ENCODE measurements at regions not wholly inside any gene's neighbourhood (a gene's known extent, or its start where the extent isn't known, plus 50 kb on each side); places are given as distances from the start of the nearest gene placed in this dataset.
A peak's percentile ranks its signal among the peaks of the same experiment; 100 is the strongest.
"Not testable (repeated sequence)": the region's sequence is repeated elsewhere in the genome, so short reads cannot be mapped to it uniquely, and the experiment has no call there.

- no peak for DNase-seq
Observed at GRCh38 chr21:17738176-17738953, 80.8 kb downstream of the C21orf91 start.

GRCh38 chr21:17736072-17736471 is 83.1 kb downstream of the C21orf91 start:
- no peak for DNase-seq

GRCh38 chr21:17733209-17733608 is 85.9 kb downstream of the C21orf91 start:
- DNase-seq = no peak

GRCh38 chr21:17732306-17732705 is 86.8 kb downstream of the C21orf91 start:
- DNase-seq = no peak

GRCh38 chr21:17731554-17731953 is 87.6 kb downstream of the C21orf91 start:
- no peak for DNase-seq

- DNase-seq = no peak
Observed at GRCh38 chr21:17730782-17731181, 88.4 kb downstream of the C21orf91 start.

- DNase-seq = no peak
Observed at GRCh38 chr21:17729455-17729854, 89.7 kb downstream of the C21orf91 start.

GRCh38 chr21:17727361-17727760 is 91.8 kb downstream of the C21orf91 start:
- no peak for DNase-seq

GRCh38 chr21:17726047-17726829 is 92.9 kb downstream of the C21orf91 start:
- peak; percentile 0 for DNase-seq

- peak; percentile 2 for DNase-seq
Observed at GRCh38 chr21:17725339-17725738, 93.8 kb downstream of the C21orf91 start.

GRCh38 chr21:17712887-17713286 is 100.2 kb upstream of the BTG3 start:
- no peak for DNase-seq

GRCh38 chr21:17711896-17712295 is 99.2 kb upstream of the BTG3 start:
- DNase-seq = no peak

- no peak for DNase-seq
Observed at GRCh38 chr21:17709266-17709611, 96.5 kb upstream of the BTG3 start.

GRCh38 chr21:17708522-17709265 is 96.0 kb upstream of the BTG3 start:
- no peak for DNase-seq

GRCh38 chr21:17699524-17700189 is 87.0 kb upstream of the BTG3 start:
- no peak for DNase-seq

- no peak for DNase-seq
Observed at GRCh38 chr21:17697473-17697872, 84.8 kb upstream of the BTG3 start.

- not testable (repeated sequence) for DNase-seq
Observed at GRCh38 chr21:17694416-17694815, 81.7 kb upstream of the BTG3 start.

GRCh38 chr21:17693801-17694200 is 81.1 kb upstream of the BTG3 start:
- DNase-seq = no peak

- DNase-seq = no peak
Observed at GRCh38 chr21:17690078-17690494, 77.4 kb upstream of the BTG3 start.

GRCh38 chr21:17688912-17689874 is 76.5 kb upstream of the BTG3 start:
- DNase-seq = no peak

GRCh38 chr21:17682924-17683323 is 70.2 kb upstream of the BTG3 start:
- DNase-seq = no peak

Data from NCI-H510A treated with DMSO at 0.1 percent for 48 hours (cell line).